Breast epithelium (tissue), 3 donors: ENCODE measurements at regions not wholly inside any gene's neighbourhood (a gene's known extent, or its start where the extent isn't known, plus 50 kb on each side); places are given as distances from the start of the nearest gene placed in this dataset.

Source experiments
- POLR2A ChIP-seq: fragments of 450-650 bp; IDR thresholded peaks from one replicate; pipeline ENCODE4 v1.6.1; 2016; ENCODE audit warnings: antibody characterized with exemption, mild to moderate bottlenecking, moderate library complexity
- POLR2AphosphoS5 ChIP-seq, 3 donors: sonication (generic); formaldehyde crosslinking; IDR thresholded peaks; one replicate each; pipeline ENCODE4 v1.6.1; 2017; ENCODE audit warnings: antibody characterized with exemption in 3 of 3
- TF ChIP-seq, protein P1 (sequence below), 3 donors: fragments of 450-650 bp; IDR thresholded peaks; one replicate each; pipeline ENCODE4 v1.5.1; 2016 to 2017; ENCODE audit warnings: antibody characterized with exemption in 3 of 3, mild to moderate bottlenecking in 3 of 3, moderate library complexity in 3 of 3

DNA sequence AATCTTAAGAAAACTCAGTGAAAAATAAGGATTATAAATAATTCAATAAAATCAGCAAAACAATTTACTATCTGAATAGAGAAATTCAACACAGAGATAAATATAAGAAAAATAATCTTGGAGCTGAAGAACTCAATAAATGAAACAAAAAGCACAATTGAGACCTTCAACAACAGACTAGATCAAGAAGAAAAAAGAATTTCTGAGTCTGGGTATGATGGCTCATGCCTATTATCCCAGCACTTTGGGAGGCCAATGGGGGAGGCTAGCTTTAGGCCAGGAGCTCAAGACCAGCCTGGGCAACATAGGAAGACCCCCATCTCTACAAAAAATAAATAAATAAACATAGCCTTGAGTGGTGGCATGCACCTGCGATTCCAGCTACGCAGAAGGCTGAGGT lies 1295.7 kb upstream of the NRXN1 start:
- TF ChIP-seq, protein P1, sequence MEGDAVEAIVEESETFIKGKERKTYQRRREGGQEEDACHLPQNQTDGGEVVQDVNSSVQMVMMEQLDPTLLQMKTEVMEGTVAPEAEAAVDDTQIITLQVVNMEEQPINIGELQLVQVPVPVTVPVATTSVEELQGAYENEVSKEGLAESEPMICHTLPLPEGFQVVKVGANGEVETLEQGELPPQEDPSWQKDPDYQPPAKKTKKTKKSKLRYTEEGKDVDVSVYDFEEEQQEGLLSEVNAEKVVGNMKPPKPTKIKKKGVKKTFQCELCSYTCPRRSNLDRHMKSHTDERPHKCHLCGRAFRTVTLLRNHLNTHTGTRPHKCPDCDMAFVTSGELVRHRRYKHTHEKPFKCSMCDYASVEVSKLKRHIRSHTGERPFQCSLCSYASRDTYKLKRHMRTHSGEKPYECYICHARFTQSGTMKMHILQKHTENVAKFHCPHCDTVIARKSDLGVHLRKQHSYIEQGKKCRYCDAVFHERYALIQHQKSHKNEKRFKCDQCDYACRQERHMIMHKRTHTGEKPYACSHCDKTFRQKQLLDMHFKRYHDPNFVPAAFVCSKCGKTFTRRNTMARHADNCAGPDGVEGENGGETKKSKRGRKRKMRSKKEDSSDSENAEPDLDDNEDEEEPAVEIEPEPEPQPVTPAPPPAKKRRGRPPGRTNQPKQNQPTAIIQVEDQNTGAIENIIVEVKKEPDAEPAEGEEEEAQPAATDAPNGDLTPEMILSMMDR (IDR thresholded peaks at IDR 0.05) = no peak
- no peak for TF ChIP-seq POLR2A
- no peak for TF ChIP-seq POLR2AphosphoS5 (IDR thresholded peaks at IDR 0.05)
